GM18868 (cell line): ENCODE measurements at regions not wholly inside any gene's neighbourhood (a gene's known extent, or its start where the extent isn't known, plus 50 kb on each side); places are given as distances from the start of the nearest gene placed in this dataset.
"Not testable (repeated sequence)": the region's sequence is repeated elsewhere in the genome, so short reads cannot be mapped to it uniquely, and the experiment has no call there.

Source experiments
- ATAC-seq: cut with Tn5 transposase; IDR thresholded peaks from one replicate; pipeline ENCODE4 v1.9.1; 2021; ENCODE audit warnings: mild to moderate bottlenecking, moderate library complexity; ENCODE audit not compliant: unreplicated experiment

DNA sequence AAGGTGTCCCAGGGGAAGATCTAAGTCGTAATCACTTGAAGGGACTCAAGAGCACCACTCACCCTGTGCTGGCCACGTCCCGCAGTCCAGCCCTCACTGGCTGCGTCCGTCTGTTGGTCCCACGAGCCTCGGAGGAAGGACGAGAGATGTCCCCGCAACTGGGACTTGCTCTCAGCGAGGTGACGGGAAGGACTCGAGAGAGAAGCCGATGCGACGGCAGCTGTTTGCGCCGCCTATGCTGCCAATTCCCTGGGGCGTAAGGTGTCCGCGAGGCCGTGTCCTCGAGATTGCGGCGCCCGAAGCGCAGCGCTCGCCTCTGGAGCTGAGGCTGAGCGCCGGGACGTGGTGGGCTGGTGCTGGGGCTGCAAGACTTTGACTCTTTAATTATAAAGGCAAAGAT lies 100.6 kb upstream of the SEMA3E start:
- no peak for ATAC-seq

DNA sequence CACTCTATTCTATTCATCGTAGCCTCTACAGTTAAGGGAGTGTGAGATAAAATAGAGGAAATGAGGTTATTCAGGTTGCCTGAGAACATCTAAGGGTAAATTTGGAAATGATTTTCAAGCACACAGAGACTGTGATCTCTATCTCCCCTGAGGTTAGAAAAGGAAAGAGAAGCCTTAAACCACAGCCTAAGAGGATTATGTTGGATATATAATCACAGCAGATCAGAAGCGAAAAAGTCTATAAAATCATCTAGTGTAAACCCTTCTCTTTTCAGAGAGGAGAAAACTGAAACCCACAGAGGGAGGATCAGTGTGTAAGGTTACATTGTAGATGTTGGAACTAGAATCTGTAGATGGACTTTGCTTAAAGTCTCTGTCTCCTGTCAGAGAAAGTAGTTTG lies 90.6 kb upstream of the SEMA3E start:
- no peak for ATAC-seq

DNA sequence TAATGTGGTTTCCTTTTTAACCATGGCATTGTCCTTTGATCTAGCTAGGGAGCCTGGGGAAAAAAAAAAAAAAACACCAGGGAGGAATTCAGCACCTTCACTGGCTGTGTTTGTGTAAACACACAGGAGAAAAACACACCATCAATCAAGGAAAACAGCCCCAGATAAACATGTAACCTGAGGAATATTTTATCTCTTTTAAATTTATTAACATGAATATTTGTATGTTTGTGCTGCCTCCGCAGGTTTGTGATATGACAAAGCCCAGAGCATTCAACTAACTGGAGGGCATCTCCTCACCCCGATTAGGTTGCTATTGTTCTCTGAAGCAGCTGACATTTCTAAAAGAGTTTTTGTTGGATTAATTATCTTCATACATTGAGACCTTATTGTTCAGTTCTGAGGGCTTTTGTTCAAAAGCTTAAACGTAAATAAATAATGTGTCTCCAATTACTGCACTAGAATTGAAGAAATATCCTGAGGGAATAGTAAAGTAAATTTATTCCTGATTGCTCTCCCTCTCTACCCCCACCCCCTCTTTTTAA lies 89.4 kb upstream of the SEMA3E start:
- ATAC-seq = no peak

DNA sequence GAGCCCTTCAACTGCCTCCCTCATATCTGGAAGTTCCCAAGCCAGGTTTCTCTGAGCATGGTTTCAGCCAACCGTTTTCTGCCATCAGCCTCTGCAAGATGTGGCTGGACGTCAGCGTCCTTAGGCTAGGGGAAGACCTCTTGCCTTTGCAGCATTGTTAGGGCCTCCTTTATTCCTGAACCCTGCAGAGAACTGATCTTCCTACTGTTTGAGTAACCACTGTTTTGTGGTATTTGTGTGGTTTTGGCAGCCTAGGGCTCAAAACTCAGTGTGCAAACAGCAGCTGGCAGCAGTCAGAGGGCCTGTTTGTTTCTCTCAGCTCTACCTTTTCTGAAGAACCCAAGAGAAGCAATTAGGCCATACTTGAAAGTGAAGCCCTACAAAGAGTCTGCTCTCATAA lies 83.4 kb upstream of the SEMA3E start:
- peak; percentile 71 for ATAC-seq

DNA sequence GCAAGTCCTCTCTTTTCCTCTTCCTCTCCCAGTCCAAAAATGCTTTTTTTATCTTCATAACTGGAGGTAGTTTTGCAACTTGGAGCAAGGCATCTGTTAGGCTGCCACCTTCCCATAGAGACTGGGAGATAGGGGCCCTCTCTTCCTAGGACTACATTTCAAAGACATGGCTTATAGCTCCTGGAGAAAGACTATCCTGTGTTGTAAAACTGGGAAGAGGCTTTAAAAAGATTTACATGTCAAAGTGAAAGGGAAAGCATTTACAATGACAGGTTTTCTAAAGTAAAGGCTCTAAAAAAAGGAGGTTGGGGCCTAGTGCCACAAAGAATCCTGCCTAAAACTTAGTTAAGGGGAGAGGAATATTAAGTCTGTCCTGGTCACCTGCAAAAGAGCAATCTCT lies 82.2 kb upstream of the SEMA3E start:
- no peak for ATAC-seq

DNA sequence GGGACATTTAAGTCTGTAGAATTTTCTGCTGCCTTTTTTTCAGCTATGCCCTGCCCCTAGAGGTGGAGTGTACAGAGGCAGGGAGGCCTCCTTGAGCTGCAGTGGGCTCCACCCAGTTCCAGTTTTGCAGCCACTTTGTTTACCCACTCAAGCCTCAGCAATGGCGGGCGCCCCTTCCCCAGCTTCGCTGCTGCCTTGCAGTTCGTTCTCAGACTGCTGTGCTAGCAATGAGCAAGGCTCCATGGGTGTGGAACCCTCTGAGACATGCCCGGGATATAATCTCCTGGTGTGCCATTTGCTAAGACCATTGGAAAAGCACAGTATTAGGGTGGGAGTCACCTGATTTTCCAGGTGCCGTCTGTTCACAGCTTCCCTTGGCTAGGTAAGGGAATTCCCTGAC lies 68.0 kb upstream of the SEMA3E start:
- not testable (repeated sequence) for ATAC-seq

DNA sequence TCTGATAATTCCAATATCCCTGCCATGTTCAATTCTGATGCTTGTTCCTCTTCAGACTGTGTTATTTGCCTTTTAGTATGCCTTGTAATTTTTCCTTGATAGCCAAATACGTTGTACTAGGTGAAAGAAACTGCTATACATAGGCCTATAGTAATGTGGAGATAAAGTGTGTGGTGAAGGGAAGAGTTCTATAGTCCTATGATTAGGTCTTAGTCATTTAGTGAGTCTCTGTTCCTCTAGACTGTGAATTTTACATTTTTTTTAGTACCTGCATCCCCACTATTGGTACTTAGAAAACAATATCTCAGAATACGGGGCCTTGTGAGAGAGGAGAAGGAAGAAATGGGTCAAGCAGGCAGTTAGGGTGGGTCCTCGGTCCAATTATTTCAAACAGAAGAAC lies 59.6 kb upstream of the SEMA3E start:
- peak; percentile 79 for ATAC-seq

DNA sequence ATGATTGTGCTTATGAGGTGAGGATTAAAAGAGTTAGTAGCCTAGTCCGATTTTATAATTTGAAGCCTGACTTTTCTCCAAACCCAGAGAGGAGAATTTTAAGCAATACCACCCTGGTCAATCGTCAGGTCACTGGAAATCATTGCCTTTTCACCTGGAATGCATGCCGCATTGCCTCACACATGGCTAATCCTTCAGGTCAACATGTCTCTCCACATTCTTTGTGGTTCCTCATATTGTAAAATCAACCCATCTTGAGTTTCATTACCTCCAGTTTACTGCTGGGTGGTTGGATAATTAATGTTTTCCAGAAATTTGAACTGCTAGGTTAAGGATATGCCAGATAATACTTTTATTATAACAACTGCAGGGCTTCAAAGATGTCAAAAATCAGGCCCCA lies 55.6 kb upstream of the SEMA3E start:
- no peak for ATAC-seq

DNA sequence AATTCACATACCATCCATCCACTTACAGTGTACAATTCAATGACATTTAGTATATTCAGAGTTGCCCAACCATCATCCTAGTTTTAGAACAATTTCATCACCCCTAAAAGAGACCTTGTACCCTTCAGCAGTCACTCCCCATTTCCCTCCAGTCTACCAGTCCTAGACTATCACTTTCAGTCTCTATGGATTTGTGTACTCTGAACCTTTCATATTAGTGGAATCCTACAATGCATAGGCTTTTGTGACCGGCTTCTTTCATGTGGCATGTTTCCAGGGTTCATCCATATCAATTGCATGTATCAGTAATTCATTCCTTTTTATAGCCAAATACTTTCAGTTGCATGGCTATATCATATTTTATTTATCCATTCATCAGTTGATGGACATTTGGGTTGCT lies 53.5 kb upstream of the SEMA3E start:
- no peak for ATAC-seq

DNA sequence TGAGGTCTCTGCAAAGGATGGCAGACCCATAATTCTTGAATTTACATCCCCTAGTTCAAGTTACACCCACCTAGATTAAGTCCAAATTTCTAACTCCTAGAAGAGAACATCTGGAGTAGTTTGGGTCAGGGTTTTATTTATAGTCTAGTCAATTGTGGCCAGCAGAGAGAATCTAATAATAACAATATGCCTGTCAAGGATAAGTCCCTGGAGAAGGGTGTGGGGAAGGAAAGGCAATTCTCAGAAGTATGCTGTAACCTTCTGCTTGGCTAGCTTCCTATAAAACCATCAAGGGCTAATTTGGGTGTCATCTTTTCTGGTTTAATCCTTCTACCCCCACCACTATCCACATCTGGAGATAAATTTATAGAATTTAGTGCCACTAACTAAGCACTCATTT lies 52.8 kb upstream of the SEMA3E start:
- ATAC-seq = no peak
